Spleen (tissue), 7 donors: ENCODE measurements at regions not wholly inside any gene's neighbourhood (a gene's known extent, or its start where the extent isn't known, plus 50 kb on each side); places are given as distances from the start of the nearest gene placed in this dataset.

Experiments used
- CTCF ChIP-seq, 11 experiments: fragments of 200-600 bp in 7 of 11; fragments of 450-650 bp in 4 of 11; sonication (generic) in 4 of 11; IDR thresholded peaks in 8 of 11; conservative IDR thresholded peaks in 3 of 11; 1 replicate in 7 of 11; 2 replicates in 4 of 11; pipeline versions ENCODE4 v1.4.0 to v1.8.0; 2016 to 2021; ENCODE audit warnings: antibody characterized with exemption in 11 of 11, inconsistent platforms in 4 of 11, mild to moderate bottlenecking in 1 of 11
- POLR2A ChIP-seq, 3 donors: fragments of 450-650 bp; IDR thresholded peaks; one replicate each; pipeline ENCODE4 v1.5.1; 2017; ENCODE audit warnings: antibody characterized with exemption in 3 of 3, mild to moderate bottlenecking in 1 of 3
- donor health status: DM: no; HTN: no; CAD: no; lungs with moderate emphysema.
- donor health status: DM: no; HTN: no; CAD: no.
- donor health status: DM: no; HTN: no; CAD: no.

DNA sequence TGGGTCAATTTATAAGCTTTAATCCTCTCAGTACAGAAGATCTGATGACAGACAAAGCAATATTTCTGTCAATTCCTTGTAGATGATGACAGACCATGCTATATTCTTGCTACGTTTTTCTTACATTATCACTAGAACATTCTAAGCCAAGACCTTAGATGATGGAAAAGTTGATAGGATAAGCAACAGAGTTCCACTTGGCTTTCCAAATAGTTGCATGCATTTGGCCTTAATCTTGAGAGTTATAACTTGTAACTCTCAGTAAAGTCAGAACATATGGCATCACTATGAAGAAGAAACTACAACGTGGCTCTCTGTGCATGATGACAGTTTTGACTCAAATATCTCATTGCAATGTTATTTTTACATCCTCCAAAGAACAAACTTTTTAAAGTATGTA, 544.3 kb upstream of the LRRC4C start:
- TF ChIP-seq CTCF (IDR thresholded peaks at IDR 0.05 in 8 of 11, conservative IDR thresholded peaks at IDR 0.05 in 3 of 11) (no peak), POLR2A (IDR thresholded peaks at IDR 0.05) (no peak)
